Cardiac fibroblast (primary cell): ENCODE measurements at regions not wholly inside any gene's neighbourhood (a gene's known extent, or its start where the extent isn't known, plus 50 kb on each side); places are given as distances from the start of the nearest gene placed in this dataset.

ENCODE experiments used
- DNase-seq, 2 donors: peaks; one replicate each; pipeline versions ENCODE4 v3.0.0 to v3.0.0-alpha.2; 2010; ENCODE audit warnings: low read depth in 2 of 2
- H3K4me3 ChIP-seq, 2 donors: replicated peaks in 1 of 2; 1 replicate in 1 of 2; 2 replicates in 1 of 2; pipeline ENCODE4 v1.5.1; 2011; ENCODE audit warnings: low read depth in 2 of 2, low read length in 2 of 2, mild to moderate bottlenecking in 2 of 2, moderate library complexity in 1 of 2
- TF ChIP-seq, protein P1 (sequence below): IDR thresholded peaks from one replicate; pipeline ENCODE4 v1.5.1; 2011; ENCODE audit warnings: low read depth, mild to moderate bottlenecking, low read length, inconsistent platforms

DNA sequence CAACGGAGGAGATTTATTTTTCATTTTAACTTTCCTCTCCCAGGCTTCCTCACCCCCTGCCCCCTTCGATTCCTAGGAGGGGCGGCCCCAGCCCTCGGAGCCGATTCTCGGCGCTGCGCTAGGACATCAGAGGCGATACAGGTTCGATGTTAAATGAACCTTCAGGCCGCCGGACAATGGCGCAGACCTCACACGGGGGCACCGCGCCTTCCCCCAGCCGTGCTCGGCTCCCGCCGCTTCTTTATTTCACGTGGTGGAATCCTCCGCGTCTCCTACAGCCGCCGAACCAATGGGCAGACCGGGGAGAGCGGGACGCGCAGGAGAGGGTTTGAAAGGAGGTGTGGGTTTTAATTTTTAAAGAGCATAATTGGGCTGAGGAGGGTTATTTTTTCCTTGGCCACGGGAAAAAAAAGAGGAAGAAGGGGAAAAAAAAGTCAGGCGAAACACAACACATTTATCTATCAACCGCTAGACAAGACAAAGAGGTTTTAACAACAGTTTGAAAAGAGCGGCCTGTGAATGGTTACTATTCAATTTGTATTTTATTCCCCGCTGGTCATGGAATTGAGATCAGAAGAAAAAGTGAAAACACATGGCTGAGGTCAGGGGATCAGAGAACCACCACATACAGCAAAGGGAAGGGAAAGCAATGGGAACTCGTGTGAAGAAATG, 126.8 kb downstream of the TMEM174 start:
- H3K4me3 ChIP-seq: no peak overlapping the region
- no peak for DNase-seq
- TF ChIP-seq, protein P1, sequence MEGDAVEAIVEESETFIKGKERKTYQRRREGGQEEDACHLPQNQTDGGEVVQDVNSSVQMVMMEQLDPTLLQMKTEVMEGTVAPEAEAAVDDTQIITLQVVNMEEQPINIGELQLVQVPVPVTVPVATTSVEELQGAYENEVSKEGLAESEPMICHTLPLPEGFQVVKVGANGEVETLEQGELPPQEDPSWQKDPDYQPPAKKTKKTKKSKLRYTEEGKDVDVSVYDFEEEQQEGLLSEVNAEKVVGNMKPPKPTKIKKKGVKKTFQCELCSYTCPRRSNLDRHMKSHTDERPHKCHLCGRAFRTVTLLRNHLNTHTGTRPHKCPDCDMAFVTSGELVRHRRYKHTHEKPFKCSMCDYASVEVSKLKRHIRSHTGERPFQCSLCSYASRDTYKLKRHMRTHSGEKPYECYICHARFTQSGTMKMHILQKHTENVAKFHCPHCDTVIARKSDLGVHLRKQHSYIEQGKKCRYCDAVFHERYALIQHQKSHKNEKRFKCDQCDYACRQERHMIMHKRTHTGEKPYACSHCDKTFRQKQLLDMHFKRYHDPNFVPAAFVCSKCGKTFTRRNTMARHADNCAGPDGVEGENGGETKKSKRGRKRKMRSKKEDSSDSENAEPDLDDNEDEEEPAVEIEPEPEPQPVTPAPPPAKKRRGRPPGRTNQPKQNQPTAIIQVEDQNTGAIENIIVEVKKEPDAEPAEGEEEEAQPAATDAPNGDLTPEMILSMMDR: no peak

DNA sequence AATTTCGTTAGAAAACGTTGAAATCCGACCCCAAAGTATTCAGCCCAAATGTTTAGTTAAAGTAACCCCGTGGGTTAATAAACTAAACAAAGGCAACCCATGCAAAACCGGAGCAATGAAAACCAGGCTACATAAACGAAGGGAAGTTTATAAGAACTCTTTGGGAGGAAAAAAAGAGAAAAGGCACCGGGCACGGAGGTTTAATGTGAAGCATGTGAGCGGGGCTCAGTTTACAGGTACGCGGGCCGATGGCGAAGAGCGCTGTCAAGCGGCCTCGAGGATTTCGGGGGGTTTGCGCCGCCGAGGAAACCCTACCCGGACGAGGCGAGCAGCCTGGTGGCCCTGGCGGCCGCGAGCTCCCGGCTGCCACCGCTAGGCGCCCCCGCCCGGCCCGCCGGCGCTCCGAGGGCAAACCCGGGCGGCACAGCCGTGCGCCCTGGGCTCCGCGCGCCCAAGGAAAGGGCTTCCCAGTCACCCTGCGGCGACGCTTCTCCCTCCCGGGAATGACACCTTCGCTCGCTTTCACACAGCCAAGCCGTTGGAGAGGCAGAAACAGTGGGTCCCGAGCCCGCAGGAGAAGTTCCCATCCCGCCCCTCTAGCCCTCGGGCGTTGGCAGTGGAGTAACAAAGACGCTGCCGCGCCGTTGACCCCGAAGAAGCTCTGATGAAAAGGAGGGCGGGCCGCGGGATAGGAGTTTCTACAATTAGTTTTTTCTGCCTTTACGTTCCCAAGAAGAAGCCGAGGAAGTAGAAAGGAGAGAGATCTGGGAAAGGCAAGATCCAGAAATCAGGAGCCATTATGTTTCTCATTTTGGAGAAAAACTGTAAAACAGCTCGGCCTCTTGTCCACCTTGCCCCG, 126.0 kb downstream of the TMEM174 start:
- peak in 1 of 2 donors; percentile 14 for DNase-seq
- TF ChIP-seq, protein P1: no peak
- H3K4me3 ChIP-seq: no peak overlapping the region

DNA sequence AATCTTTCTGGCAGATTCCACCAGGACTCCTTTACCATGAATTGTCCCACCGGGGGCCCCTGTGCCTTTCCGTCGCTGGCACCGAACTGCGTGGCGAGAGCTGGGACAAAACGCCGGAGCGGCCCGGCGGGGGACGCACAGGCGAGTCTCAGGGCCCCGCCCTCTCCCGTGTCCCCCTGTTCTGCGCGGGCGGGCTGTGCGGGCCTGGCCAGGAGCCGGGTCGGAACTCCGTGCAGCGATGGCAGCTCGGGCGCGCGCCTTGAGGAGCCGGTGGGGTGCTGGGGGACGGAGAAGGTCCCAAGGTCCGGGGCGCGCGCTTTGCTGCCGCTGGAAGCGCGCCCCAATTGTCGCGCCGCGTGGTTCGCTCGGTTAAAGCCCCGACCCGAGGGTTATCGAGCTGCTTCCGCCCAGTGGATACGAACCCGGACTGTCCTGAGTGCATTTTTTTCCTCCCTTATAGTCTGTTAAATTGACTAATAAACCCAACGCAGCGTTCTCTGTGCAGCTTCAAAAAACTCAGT, 125.3 kb downstream of the TMEM174 start:
- TF ChIP-seq, protein P1: no peak
- DNase-seq: no peak
- no peak overlapping the region for H3K4me3 ChIP-seq

DNA sequence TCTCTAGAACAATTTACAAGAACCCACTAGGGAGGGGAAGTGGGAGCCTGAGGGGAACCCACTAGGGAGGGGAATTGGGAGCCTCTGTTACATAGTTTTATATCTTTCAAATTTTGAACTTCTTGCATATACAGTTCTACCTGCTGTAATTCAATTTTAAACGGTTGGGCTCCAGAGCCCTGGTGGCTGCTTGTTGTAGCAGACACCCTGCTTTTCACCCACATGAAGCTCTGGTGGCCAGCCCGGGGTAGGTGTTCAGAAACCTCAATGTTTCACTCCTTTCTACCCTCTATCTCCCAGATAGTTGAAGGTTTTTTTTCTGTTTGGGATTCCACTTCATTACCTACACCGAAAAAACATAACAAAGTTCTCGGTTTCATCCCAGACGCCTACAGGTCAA, 124.4 kb downstream of the TMEM174 start:
- no peak overlapping the region for H3K4me3 ChIP-seq
- no peak for DNase-seq
- TF ChIP-seq, protein P1: no peak

DNA sequence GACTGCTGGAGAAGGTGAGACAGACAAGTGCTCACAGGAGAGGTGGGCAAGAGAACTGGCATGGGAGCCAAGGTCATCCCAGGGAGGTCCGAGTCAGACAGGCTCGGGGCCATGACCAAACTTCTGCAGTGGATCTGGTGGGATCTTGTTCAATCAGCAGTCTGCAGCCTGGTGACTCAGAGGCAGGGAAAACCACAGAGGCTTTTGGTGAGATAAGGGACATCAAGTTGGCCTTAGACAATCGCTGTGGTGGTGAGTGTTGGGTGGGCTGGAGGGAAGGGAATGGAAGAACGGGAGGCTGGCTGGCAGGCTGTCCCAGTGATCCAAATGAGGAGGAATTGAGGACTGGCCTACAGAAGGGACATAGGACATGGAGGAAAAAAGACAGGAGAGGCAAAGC, 123.8 kb downstream of the TMEM174 start:
- DNase-seq: peak; percentile 41 to 55
- TF ChIP-seq, protein P1: no peak

DNA sequence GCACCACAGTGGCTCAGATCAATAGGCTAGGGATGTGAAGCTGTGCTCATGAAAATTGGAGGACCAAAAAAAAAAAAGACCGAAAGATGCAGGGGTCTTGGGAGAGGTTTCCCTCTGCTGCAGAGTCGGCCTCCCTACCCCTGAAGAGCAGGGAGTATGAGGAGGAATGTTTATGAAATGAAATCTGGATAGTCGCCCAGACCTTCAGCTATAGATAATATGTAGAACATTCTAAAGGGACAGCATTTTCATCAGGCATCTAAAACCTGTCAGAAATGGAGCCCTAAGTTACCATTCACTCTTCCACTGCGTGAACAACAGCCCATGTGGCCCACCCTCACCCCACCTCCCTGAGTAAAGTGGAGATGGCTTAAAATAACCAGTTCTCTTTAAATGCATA, 122.9 kb downstream of the TMEM174 start:
- DNase-seq: no peak
- no peak overlapping the region for H3K4me3 ChIP-seq
- TF ChIP-seq, protein P1: no peak

More for the DNA sequence above, 123.8 kb downstream of the TMEM174 start:
- no peak overlapping the region for H3K4me3 ChIP-seq
